DLD1 (cell line): ENCODE measurements at regions not wholly inside any gene's neighbourhood (a gene's known extent, or its start where the extent isn't known, plus 50 kb on each side); places are given as distances from the start of the nearest gene placed in this dataset.

Experiments used
- in situ Hi-C: cut with HindIII; loops from 2 replicates; pipeline ENCODE4 v1.10.0; 2017; ENCODE audit warnings: low sequenced_read_pairs

DNA sequence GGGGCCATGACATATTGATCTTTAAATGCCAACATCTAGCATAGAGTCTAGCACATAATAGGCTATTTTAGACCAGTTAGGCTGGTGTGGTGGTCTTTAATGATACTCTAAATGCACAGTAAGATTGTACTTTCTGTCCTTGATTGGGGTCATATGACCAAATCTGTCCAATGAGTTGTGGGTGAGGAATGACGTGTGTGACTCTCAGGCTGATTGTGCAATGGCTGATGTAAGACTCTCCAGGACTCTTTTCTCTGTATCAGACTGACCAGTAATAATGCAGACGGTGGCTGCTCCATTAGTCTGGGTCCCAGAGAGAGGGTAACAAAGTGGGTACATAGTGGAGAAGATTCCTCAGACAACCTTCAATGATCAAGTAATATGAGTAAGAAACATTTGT is 541.6 kb upstream of the CAMK1G start:
- in situ Hi-C loops: no loop called here

DNA sequence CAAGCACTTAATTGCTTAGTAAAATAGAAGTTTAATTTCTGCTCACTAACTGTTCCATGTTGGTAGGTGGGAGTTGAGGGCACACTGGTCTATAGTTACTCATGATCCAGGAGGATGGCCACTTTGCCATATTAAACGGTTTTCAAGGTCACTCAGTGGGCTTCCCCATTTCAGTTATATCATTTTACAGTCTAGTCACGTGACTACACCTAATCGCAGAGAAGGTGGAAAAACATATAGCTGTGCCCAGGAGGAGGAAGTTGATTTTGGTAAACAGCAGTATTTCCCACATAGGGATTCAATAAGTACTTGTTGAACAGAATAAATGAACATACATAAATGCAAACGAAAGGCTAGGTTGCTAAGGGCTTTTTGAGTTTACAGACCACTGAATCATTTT is 541.1 kb upstream of the CAMK1G start:
- in situ Hi-C loops: no loop called here

- in situ Hi-C loops: no loop called here
These were observed 538.0 kb upstream of the CAMK1G start for GRCh38 chr1:209045331-209046057.

DNA sequence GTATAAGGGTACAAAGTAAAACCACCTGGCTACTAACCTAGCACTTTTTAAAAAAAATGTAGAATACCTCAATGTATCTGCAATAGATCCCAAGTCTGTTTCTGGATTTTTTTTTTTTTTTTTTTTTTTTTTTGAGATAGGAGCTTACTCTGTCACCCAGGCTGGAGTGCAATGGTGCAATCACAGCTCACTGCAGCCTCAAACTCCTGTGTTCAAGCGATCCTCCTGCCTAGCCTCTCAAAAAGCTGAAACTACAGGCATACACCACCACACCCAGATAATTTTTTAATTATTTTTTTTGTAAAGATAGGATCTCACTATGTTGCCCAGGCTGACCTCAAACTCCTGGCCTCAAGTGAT is 537.5 kb upstream of the CAMK1G start:
- in situ Hi-C loops: no loop called here

DNA sequence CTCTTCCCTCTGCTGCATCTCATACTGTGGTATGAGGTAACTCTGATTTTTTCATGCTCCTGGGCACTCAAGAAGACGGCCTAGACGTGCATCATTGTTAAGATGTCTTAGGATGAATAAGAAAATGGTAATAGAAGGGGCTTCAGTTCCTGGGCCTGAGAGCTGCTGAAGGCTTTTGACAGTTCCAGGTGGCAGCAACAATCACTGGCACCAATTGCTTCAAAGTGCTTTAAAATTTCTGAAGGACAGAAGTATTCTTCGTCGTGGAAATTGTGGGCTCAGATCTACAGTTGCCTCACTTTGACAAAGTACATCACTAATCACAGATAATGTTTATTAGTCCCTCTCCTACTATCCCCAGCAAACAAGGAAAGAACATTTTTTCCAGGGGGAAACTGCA is 536.6 kb upstream of the CAMK1G start:
- in situ Hi-C loops: no loop called here

DNA sequence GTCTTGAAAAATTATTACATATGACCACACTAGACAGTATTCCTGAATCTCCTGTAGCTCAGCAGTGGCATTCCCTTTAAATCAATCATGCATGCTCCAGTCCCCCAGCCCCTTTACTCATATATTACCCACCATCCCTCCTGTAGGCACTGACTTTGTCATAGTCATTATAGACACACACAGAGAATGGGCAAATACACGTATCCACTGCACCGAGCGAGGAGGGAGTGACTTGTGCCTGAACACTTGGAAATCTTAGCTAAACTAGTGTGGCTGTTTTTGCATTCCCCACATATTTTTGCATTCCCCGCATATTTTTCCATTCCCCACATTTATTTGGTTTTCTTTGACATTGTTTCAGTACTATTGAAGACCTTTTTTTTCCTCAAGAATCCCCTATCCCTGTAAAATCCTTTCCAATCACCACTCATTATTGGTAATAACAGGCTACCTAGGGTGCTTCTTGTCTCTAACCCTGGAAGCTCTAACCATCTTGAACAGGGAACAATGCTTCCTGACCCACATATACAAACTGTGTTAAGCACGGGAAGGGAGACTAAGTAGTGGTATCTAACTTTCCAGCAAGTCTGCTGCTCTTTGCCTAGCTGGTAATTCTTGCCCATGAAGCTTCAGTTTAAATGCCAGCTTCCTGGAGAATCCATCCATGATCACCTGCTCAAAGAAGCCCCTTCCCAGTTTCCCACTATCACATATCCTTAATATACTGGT is 534.4 kb upstream of the CAMK1G start:
- in situ Hi-C loops: no loop called here

- in situ Hi-C loops: no loop called here
These were observed 531.9 kb upstream of the CAMK1G start for GRCh38 chr1:209051570-209051969.

DNA sequence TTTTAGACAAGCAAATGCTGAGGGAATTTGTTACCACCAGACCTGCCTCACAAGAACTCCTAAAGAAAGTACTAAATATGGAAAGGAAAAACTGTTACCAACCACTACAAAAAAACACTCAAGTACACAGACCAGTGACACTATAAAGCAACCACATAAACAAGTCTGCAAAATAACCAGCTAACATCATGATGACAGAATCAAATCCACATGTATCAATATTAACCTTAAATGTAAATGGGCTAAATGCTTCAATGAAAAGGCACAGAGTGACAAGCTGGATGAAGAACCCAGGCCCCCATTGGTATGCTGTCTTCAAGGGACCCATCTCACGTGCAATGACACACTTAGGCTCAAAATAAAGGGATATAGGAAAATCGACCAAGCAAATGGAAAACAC is 529.9 kb upstream of the CAMK1G start:
- in situ Hi-C loops: no loop called here

DNA sequence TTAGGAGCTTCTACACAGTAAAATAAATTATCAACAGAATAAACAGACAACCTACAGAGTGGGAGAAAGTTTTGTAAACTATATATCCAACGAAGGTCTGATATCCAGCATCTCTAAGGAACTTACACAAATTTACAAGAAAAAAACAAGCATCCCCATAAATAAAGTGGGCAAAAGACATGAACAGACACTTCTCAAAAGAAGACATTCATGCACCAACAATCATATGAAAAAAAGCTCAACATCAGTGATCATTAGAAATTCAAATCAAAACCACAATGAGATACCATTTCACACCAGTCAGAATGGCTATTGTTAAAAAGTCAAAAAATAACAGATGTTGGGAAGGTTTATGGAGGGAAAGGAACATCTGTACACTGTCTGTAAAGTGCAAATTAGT is 526.4 kb upstream of the CAMK1G start:
- in situ Hi-C loops: no loop called here

DNA sequence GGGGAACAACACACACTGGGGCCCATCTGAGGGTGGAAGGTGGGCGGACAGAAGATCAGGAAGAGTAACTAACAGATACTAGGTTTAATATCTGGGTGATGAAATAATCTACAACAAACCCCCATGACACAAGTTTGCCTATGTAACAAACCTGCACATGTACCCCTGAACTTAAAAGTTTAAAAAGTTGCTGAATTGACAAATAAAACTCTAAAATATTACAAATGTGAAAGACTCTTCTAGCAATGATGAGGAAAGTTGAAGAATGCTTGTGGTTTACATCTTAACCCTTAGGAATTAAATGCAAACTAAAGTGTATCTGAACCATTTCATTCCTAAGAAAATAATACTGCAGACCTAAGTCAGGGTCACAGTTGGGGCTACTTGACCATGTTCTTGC is 525.6 kb upstream of the CAMK1G start:
- in situ Hi-C loops: no loop called here

GRCh38 chr1:209059376-209059775 is 524.1 kb upstream of the CAMK1G start:
- in situ Hi-C loops: no loop called here

DNA sequence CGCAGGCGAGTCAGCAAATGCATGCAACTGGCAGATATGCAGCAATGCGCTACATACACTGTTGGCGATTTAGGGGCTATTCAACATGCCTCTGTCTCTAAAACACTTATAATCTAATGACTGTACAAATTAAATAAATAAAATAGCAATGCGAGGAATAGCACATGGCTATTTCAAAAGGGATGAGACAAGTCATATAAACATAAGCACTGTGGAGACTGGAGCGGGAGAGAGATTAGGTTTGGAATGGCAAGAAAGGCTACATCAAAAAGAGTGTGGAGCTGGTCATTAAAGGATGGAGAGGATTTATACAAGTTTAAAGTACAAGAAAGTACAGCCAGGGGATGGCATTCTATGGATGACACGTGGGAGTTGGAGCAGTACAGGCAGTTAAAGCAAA is 523.5 kb upstream of the CAMK1G start:
- in situ Hi-C loops: no loop called here

DNA sequence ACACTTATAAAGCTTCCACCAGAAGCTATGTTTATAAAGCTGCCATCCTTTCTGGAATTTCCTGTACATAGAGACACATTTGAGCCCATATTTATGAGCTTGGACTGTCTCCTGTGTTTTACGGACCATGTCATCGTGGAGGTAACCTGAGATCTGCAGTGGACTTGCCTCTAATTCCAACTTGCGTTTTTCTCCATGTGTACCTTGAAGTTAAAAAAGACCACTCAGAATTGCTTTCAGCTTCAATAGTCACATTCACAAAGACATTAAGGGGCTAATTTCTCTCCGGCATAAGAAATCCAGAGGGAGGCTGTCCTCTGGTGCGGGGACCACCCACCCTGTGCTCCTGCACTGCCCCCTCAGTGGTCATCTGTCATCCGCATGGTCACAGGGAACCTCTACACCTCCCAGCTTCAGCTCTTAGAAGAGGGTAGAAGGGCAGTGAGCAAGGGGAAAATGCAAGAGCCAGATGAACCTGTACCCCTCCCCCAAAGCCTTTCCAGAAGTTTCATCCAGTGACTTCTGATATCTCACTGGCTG is 521.4 kb upstream of the CAMK1G start:
- in situ Hi-C loops: no loop called here

DNA sequence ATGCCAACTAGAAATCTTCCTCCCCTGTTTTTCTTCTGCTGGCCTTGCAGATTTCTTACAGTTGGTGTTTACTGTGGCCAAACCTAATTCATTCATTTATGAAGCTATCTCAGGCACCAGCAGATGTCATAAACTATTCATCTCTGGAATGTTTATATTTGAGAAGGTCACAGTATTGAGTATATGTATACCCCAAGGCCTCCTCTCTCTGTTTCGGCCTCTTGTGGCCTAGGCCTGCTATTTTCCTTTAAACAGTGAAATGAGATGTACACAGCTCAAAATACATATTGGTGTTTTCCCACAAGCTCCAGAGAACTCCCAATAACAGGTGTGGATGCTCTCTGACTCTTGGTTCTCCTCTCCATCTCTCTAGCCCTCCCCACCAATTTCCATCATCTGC is 520.7 kb upstream of the CAMK1G start:
- in situ Hi-C loops: no loop called here

- in situ Hi-C loops: no loop called here
These were observed 519.5 kb upstream of the CAMK1G start for GRCh38 chr1:209063767-209064659.

DNA sequence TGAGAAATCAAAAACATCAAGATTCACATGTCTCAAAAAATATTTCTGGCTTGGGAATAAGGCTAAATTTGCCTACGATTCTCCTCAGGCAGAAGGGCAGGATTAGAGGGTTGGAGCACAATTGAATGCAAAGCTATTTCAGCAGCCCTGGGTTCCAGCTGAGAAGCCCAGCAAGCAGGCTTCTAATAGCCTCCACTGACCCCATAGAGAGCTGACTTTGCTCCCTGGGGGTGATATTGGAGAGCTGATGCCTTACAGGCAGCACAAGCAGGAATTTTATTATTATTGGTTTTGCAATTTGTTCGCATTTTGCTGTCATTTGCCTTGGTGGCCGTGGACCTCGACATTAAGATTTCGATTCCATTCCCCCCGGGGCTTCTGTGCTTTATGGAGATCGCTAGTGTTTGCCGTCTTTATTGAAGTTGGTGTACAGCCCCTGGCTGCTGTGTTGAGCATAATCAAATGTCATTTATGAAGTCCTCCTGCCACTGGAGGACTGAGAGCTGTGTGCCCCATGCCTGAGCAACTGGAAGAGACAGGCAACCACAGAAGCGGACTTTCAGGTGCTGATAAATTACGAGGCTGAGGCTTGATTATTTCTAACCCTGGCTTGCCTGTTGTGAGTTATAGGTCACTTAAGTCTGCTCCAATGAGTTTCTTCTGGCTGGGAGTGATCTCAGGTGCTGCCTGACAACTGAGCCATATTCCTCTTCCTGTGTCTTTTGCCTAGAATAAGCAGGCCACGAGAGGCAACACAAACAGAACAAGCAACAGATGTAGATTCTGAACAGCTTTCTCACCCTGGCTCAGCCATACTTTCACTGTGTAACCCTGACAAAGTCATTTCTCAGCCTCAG is 518.4 kb upstream of the CAMK1G start:
- in situ Hi-C loops: no loop called here

DNA sequence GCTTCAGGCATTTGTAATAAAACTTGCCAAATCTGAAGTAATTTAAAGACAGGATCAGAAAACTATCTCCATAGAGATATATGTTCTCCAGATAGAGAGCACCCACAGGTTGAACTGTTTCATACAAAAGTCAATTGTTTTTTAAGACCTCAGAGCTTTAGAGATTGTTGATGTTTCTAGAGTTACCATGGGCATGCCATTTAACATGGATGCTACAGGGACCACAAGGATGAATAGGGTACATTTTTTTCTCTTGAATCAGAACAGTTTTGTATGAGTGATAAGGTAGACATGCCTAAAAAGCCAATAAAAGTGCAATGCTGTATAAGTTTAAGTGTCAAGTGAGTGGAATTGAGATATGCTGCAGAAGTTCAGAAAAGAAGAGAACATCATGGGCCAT is 511.0 kb upstream of the CAMK1G start:
- in situ Hi-C loops: no loop called here

GRCh38 chr1:209073879-209074278 is 509.6 kb upstream of the CAMK1G start:
- in situ Hi-C loops: no loop called here

DNA sequence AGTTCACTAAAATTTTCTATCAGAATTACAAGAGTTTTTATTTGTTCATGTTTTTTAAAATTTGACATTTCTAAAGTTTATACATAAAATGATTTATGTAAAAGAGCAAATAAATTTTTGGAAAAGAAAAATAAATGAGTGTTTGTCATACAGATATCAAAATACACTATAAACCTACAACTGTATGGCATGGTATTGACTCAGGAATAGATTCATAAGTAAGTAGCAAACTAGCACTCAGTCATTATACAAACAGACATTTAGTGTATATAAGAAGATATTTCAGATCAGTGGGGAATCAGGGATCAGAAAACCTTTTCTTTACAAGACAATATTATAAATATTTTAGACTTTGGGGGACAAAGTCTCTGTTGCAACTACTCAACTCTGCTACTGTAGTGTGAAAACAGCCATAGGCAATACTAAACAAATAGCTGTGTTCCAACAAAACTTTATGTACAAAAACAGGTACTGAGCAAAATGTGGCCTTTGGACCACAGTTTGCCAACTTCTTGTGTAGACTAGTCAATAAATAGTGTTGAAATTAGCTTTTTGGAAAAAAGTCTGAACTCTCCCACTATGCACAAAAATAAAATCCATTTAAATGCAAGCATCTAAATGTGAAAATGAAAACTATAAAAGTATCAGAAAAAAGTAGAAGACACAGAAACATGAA is 508.8 kb upstream of the CAMK1G start:
- in situ Hi-C loops: no loop called here

GRCh38 chr1:209076688-209077087 is 506.8 kb upstream of the CAMK1G start:
- in situ Hi-C loops: no loop called here
